ENCODE measurements at regions not wholly inside any gene's neighbourhood (a gene's known extent, or its start where the extent isn't known, plus 50 kb on each side); places are given as distances from the start of the nearest gene placed in this dataset.

GRCh38 chr10:131729938-131730660 lies 170.7 kb upstream of the PPP2R2D start:
- H4K8ac ChIP-seq (replicated peaks; ENCODE audit: insufficient read length, low read depth, low read length) = no peak overlapping the region

More at GRCh38 chr10:131729938-131730660, 170.7 kb upstream of the PPP2R2D start:
- no peak overlapping the region for H2BK5ac ChIP-seq (ENCODE audit: insufficient read length, low read length)
- H3K36me3 Mint-ChIP-seq (ENCODE audit: insufficient read depth in 1 of 3, low read depth in 3 of 3) = peaks cover 4 to 6% (median 5%) of the 10 kb centered on the region in 3 experiments; a peak in 5 of 7 replicates
- peaks cover 7 to 13% of the 10 kb centered on the region in 2 experiments for H3K9me3 Mint-ChIP-seq
- H2BK120ac ChIP-seq (ENCODE audit: low read depth, low read length, poor library complexity, severe bottlenecking) = no peak overlapping the region
- H3K23ac ChIP-seq (ENCODE audit: insufficient read length, low read depth, low read length) = no peak overlapping the region
- no peak overlapping the region for H3K18ac ChIP-seq (ENCODE audit: insufficient read length, low read depth, low read length)
- no peak overlapping the region for H2AK5ac ChIP-seq (ENCODE audit: insufficient read length, low read length)
- no peak overlapping the region for H3K14ac ChIP-seq (ENCODE audit: insufficient read depth, low read length)
- H2BK20ac ChIP-seq (ENCODE audit: low read depth, low read length, poor library complexity, severe bottlenecking) = no peak overlapping the region
- no peaks in the 10 kb centered on the region for H3K79me1 ChIP-seq (ENCODE audit: insufficient read depth, low read depth, low read length, poor library complexity, severe bottlenecking)
- peaks cover 21% of the 10 kb centered on the region for H3K27me3 Mint-ChIP-seq (ENCODE audit: low read depth)
- no peak overlapping the region for H2BK12ac ChIP-seq (ENCODE audit: insufficient read length, low read depth, low read length)
- H3K4ac ChIP-seq (ENCODE audit: low read depth, low read length) = no peak overlapping the region
- H3K9me3 ChIP-seq (ENCODE audit: control insufficient read depth, low read depth, low read length) = peaks cover 5% of the 10 kb centered on the region
- no peak overlapping the region for H4K91ac ChIP-seq (ENCODE audit: insufficient read length, low read depth, low read length)
- DNase-seq = peak; percentile 23
- H2BK15ac ChIP-seq (ENCODE audit: low read depth, low read length) = no peak overlapping the region
- H3K23me2 ChIP-seq (ENCODE audit: insufficient read length, low read depth, low read length, poor library complexity, severe bottlenecking) = no peaks in the 10 kb centered on the region
- H3K4me3 Mint-ChIP-seq = no peak overlapping the region
- no peaks in the 10 kb centered on the region; the same call in 1 of the 2 replicates for H3K27me3 ChIP-seq (ENCODE audit: insufficient read depth, low read length)
- H3K4me1 ChIP-seq (ENCODE audit: insufficient read depth, low read length) = no peaks in the 10 kb centered on the region
- H2AFZ ChIP-seq (ENCODE audit: low read length) = no peak overlapping the region
- peaks cover 23 to 33% of the 10 kb centered on the region in 2 experiments for H3K4me1 Mint-ChIP-seq
- no peak for TF ChIP-seq CTCF (conservative IDR thresholded peaks at IDR 0.05)
- no peak overlapping the region for H3T11ph ChIP-seq (ENCODE audit: low read length)
- peaks cover 3% of the 10 kb centered on the region for H4K20me1 ChIP-seq (ENCODE audit: control insufficient read depth, insufficient read depth, insufficient read length)
- H3K79me2 ChIP-seq (ENCODE audit: insufficient read depth, low read length) = no peaks in the 10 kb centered on the region
- H3K27ac Mint-ChIP-seq = peak overlapping the region in 2 of 3 experiments; percentile 55 to 76; a peak in 3 of 7 replicates
- no peak overlapping the region for H3K56ac ChIP-seq (ENCODE audit: insufficient read length, low read depth, low read length)
- H3K27ac ChIP-seq (ENCODE audit: insufficient read length, low read depth, low read length) = no peak overlapping the region
- H4K5ac ChIP-seq (ENCODE audit: insufficient read length, low read depth, low read length) = no peak overlapping the region
- no peak overlapping the region for H3K4me2 ChIP-seq (ENCODE audit: insufficient read depth, insufficient read length, low read length)
- no peak overlapping the region for H3K9ac ChIP-seq (ENCODE audit: extremely low read depth, insufficient read length, low read length)
- no CpG with 5 or more reads among the region's 14 CpGs for WGBS (ENCODE audit: extremely low coverage, insufficient read length, low lambda C conversion rate)
